Sigmoid colon (tissue), 6 donors: ENCODE measurements at regions not wholly inside any gene's neighbourhood (a gene's known extent, or its start where the extent isn't known, plus 50 kb on each side); places are given as distances from the start of the nearest gene placed in this dataset.

Experiments used
- DNase-seq: peaks from one replicate; pipeline ENCODE4 v3.0.0-alpha.2; 2019
- H3K27ac ChIP-seq, 4 donors: fragments of 200-600 bp; sonication (generic); one replicate each; pipeline ENCODE4 v1.5.1; 2016 to 2019; ENCODE audit warnings: mild to moderate bottlenecking in 1 of 4
- H3K27me3 ChIP-seq, 3 donors: fragments of 200-600 bp; sonication (generic); one replicate each; pipeline ENCODE4 v1.5.1; 2019; ENCODE audit warnings: mild to moderate bottlenecking in 1 of 3
- H3K36me3 ChIP-seq, 4 donors: fragments of 200-600 bp; sonication (generic); one replicate each; pipeline ENCODE4 v1.5.1; 2016 to 2019
- H3K4me1 ChIP-seq, 4 donors: fragments of 200-600 bp; sonication (generic); one replicate each; pipeline ENCODE4 v1.5.1; 2017 to 2019
- H3K4me3 ChIP-seq, 4 donors: fragments of 200-600 bp; sonication (generic); one replicate each; pipeline ENCODE4 v1.5.1; 2017 to 2019; ENCODE audit warnings: mild to moderate bottlenecking in 2 of 4, moderate library complexity in 1 of 4
- H3K9me3 ChIP-seq, 4 donors: fragments of 200-600 bp in 3 of 4; sonication (generic) in 3 of 4; one replicate each; pipeline versions ENCODE4 v1.5.1 to v1.6.1; 2013 to 2019
- EP300 ChIP-seq, 4 donors: sonication (generic); formaldehyde crosslinking; IDR thresholded peaks; one replicate each; pipeline ENCODE4 v1.6.1; 2017; ENCODE audit warnings: antibody characterized with exemption in 4 of 4
- POLR2A ChIP-seq, 2 donors: fragments of 450-650 bp; IDR thresholded peaks; one replicate each; pipeline ENCODE4 v1.6.1; 2016; ENCODE audit warnings: antibody characterized with exemption in 2 of 2, mild to moderate bottlenecking in 2 of 2, moderate library complexity in 2 of 2
- POLR2AphosphoS5 ChIP-seq, 4 donors: sonication (generic); formaldehyde crosslinking; IDR thresholded peaks; one replicate each; pipeline ENCODE4 v1.6.1; 2017; ENCODE audit warnings: antibody characterized with exemption in 4 of 4
- WGBS, 2 donors: extraction: QIAGEN DNeasy Blood & Tissue Kit; methylation state at CpG; one replicate each; pipeline ENCODE4 v1.1.7; 2013; 5-methylcytosine and 5-hydroxymethylcytosine counted together
- intact Hi-C: fragments of 100-400 bp; cut with DNase I; formaldehyde crosslinking; loops from one replicate; pipeline ENCODE4 v1.15.1; 2023
- TF ChIP-seq, protein P1 (sequence below), 4 experiments: fragments of 450-650 bp in 3 of 4; fragments of 200-600 bp in 1 of 4; IDR thresholded peaks; one replicate each; pipeline ENCODE4 v1.5.1; 2016 to 2019; ENCODE audit warnings: antibody characterized with exemption in 4 of 4, mild to moderate bottlenecking in 3 of 4, moderate library complexity in 2 of 4
- donor health status: healthy with polysubstance abuse.
- donor health status: healthy.

DNA sequence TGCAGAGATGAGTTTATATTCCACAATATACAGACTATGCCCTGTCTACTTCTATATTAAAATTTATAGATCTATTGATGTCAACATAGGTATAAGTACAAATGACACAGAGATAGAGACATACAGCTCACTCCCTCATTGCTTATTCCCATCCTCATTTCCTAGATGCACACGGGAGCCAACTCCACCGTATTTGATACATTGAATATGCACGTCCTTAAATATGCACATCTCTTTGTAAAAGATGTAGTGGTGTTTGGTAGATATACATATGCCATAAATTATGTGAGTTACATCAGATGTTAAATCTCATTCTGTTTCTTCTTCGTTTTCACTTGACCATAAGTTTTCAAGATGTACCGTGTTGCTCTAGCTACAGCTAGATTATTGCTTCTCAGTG is 179.2 kb upstream of the RAB6C start:
- TF ChIP-seq, protein P1, sequence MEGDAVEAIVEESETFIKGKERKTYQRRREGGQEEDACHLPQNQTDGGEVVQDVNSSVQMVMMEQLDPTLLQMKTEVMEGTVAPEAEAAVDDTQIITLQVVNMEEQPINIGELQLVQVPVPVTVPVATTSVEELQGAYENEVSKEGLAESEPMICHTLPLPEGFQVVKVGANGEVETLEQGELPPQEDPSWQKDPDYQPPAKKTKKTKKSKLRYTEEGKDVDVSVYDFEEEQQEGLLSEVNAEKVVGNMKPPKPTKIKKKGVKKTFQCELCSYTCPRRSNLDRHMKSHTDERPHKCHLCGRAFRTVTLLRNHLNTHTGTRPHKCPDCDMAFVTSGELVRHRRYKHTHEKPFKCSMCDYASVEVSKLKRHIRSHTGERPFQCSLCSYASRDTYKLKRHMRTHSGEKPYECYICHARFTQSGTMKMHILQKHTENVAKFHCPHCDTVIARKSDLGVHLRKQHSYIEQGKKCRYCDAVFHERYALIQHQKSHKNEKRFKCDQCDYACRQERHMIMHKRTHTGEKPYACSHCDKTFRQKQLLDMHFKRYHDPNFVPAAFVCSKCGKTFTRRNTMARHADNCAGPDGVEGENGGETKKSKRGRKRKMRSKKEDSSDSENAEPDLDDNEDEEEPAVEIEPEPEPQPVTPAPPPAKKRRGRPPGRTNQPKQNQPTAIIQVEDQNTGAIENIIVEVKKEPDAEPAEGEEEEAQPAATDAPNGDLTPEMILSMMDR (IDR thresholded peaks at IDR 0.05): no peak
- no peak for TF ChIP-seq POLR2AphosphoS5 (IDR thresholded peaks at IDR 0.05)
- H3K4me1 ChIP-seq: no peaks in the 10 kb centered on the region
- WGBS, 2 donors: 85 to 87% methylated on average over 5 of the region's 5 CpGs
- peaks cover 0 to 2% (median 0%) of the 10 kb centered on the region in 4 donors for H3K9me3 ChIP-seq
- no peak for DNase-seq
- no peaks in the 10 kb centered on the region for H3K36me3 ChIP-seq
- H3K4me3 ChIP-seq: no peak overlapping the region
- intact Hi-C loops: no loop called here
- no peak overlapping the region for H3K27ac ChIP-seq
- no peaks in the 10 kb centered on the region for H3K27me3 ChIP-seq

DNA sequence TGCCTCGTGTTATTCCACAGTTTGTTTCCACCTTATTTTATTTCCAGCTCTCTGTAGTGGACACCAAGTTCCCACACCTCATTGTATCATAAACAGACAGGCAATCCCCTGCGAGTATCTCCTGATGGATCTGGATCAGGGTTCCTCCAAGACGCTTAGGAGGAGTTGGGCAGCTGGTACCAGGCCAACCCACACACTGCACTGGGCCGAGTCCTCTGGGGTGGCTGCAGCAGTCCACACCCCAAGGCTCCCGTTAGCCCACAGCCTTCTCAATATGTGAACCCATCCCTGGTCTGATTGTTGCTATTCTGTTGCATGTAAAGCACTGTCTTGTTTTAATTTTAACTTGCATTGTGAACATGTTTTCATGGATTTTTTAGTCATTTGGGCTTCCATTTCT is 178.8 kb upstream of the RAB6C start:
- intact Hi-C loops: no loop called here
- WGBS, 2 donors: 64 to 74% methylated on average over 5 of the region's 5 CpGs
- H3K27me3 ChIP-seq: no peaks in the 10 kb centered on the region
- H3K4me3 ChIP-seq: no peak overlapping the region
- peaks cover 0 to 2% (median 0%) of the 10 kb centered on the region in 4 donors for H3K9me3 ChIP-seq
- DNase-seq: no peak
- no peak overlapping the region for H3K27ac ChIP-seq
- H3K4me1 ChIP-seq: no peaks in the 10 kb centered on the region
- TF ChIP-seq POLR2A (IDR thresholded peaks at IDR 0.05): no peak
- no peak for TF ChIP-seq EP300 (IDR thresholded peaks at IDR 0.05)
- no peak for TF ChIP-seq POLR2AphosphoS5 (IDR thresholded peaks at IDR 0.05)
- TF ChIP-seq, protein P1 (IDR thresholded peaks at IDR 0.05): no peak
- no peaks in the 10 kb centered on the region for H3K36me3 ChIP-seq

DNA sequence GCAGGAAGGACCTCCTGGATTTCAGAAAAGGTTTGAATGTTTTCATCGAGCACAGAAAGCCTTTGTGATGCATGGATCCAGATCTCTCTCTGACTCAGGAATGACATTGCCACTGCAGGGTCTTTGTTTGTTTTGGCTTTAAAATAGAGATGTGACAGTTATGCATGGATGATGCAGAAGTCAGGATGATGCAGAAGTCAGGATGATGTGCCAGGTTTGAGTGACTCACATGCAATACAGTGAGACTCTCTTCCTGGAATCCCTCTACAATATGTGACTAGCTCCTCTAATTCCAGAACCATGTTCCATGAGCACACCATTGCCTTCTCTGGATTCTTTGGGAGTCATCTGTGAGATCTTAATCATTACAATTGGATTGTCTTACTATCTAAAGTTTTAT is 177.9 kb upstream of the RAB6C start:
- Histone ChIP-seq H3K27me3 (no peaks in the 10 kb centered on the region), H3K4me3 (no peak overlapping the region), H3K36me3 (no peaks in the 10 kb centered on the region), H3K27ac (no peak overlapping the region), H3K4me1 (no peaks in the 10 kb centered on the region), H3K9me3 (peaks cover 0 to 2% (median 0%) of the 10 kb centered on the region in 4 donors)
- intact Hi-C loops: no loop called here
- WGBS, 2 donors: 77 to 89% methylated on average over 1 of the region's 1 CpG
- TF ChIP-seq, protein P1 (IDR thresholded peaks at IDR 0.05): no peak
- TF ChIP-seq POLR2A (IDR thresholded peaks at IDR 0.05) (no peak), POLR2AphosphoS5 (IDR thresholded peaks at IDR 0.05) (no peak), EP300 (IDR thresholded peaks at IDR 0.05) (no peak)
- no peak for DNase-seq

DNA sequence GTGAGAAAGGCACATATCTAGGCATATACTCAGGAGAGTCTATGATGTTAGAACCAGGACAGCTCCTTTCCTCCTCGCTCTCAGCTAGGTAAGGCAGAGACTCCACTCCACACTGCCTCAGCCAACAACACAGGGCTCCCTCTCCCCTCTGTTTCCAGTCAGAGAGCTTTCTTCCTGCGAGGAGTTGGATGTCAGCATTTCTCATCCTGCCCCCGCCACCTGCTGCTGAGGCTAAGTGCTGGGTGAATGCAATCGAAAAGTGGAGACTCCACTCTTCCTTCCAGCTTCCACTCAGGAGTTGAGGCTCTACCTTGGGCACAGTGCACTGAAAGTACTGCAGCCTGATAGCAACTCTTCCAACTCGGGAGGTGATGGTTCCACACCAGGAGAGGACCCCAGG is 177.2 kb upstream of the RAB6C start:
- WGBS, 2 donors: 79 to 82% methylated on average over 5 of the region's 5 CpGs
- TF ChIP-seq, protein P1 (IDR thresholded peaks at IDR 0.05): no peak
- TF ChIP-seq EP300 (IDR thresholded peaks at IDR 0.05): no peak
- TF ChIP-seq POLR2A (IDR thresholded peaks at IDR 0.05): no peak
- no peak for TF ChIP-seq POLR2AphosphoS5 (IDR thresholded peaks at IDR 0.05)
- intact Hi-C loops: no loop called here

DNA sequence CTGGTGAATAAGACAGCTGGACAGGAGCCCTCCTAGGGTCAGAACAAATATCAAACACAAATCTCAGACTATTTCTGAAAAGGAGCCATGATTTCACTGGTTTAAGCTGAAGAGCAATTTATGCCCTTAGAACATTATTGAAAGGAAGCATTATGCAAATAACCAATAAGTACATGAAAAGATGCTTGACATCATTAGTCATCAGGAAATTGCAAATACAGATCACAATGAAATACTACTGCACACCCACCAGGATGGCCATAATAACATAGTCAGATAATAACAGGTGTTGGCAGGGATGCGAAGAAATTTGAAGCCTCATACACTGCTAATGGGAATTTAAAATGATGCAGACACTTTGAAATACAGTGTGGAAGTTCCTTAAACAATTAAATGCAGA is 176.4 kb upstream of the RAB6C start:
- 87 to 91% methylated on average over 1 of the region's 1 CpG for WGBS, 2 donors

More for the DNA sequence above, 177.2 kb upstream of the RAB6C start:
- Histone ChIP-seq H3K4me3 (no peak overlapping the region), H3K36me3 (no peaks in the 10 kb centered on the region), H3K27ac (no peak overlapping the region), H3K9me3 (peaks cover 0 to 2% (median 0%) of the 10 kb centered on the region in 4 donors), H3K27me3 (no peaks in the 10 kb centered on the region), H3K4me1 (no peaks in the 10 kb centered on the region)
- DNase-seq: no peak

More for the DNA sequence above, 176.4 kb upstream of the RAB6C start:
- no peaks in the 10 kb centered on the region for H3K4me1 ChIP-seq
- intact Hi-C loops: no loop called here
- no peaks in the 10 kb centered on the region for H3K36me3 ChIP-seq
- DNase-seq: no peak
- TF ChIP-seq POLR2A (IDR thresholded peaks at IDR 0.05) (no peak), EP300 (IDR thresholded peaks at IDR 0.05) (no peak), POLR2AphosphoS5 (IDR thresholded peaks at IDR 0.05) (no peak)
- TF ChIP-seq, protein P1 (IDR thresholded peaks at IDR 0.05): no peak
- H3K27me3 ChIP-seq: no peaks in the 10 kb centered on the region
- H3K4me3 ChIP-seq: no peak overlapping the region
- H3K9me3 ChIP-seq: peaks cover 0 to 2% (median 0%) of the 10 kb centered on the region in 4 donors
- H3K27ac ChIP-seq: no peak overlapping the region
